GM19468 (cell line): ENCODE measurements at regions not wholly inside any gene's neighbourhood (a gene's known extent, or its start where the extent isn't known, plus 50 kb on each side); places are given as distances from the start of the nearest gene placed in this dataset.
"Not testable (repeated sequence)": the region's sequence is repeated elsewhere in the genome, so short reads cannot be mapped to it uniquely, and the experiment has no call there.

ENCODE experiments used
- ATAC-seq: cut with Tn5 transposase; IDR thresholded peaks from one replicate; pipeline ENCODE4 v1.9.1; 2021; ENCODE audit warnings: mild to moderate bottlenecking, moderate library complexity, moderate number of reproducible peaks; ENCODE audit not compliant: unreplicated experiment; ENCODE audit errors: extremely low read depth

- no peak for ATAC-seq
Observed at GRCh38 chr3:22439626-22440025, 688.6 kb upstream of the ZNF385D start.

GRCh38 chr3:22441711-22442110 lies 690.7 kb upstream of the ZNF385D start:
- no peak for ATAC-seq

GRCh38 chr3:22443571-22444233 lies 692.7 kb upstream of the ZNF385D start:
- no peak for ATAC-seq

GRCh38 chr3:22445336-22445735 lies 694.3 kb upstream of the ZNF385D start:
- not testable (repeated sequence) for ATAC-seq

GRCh38 chr3:22450786-22451400 lies 699.9 kb upstream of the ZNF385D start:
- ATAC-seq = no peak

GRCh38 chr3:22451501-22451900 lies 700.5 kb upstream of the ZNF385D start:
- ATAC-seq = no peak

GRCh38 chr3:22453906-22454535 lies 703.0 kb upstream of the ZNF385D start:
- ATAC-seq = no peak

GRCh38 chr3:22469995-22470394 lies 719.0 kb upstream of the ZNF385D start:
- ATAC-seq = no peak

- no peak for ATAC-seq
Observed at GRCh38 chr3:22471557-22471956, 720.5 kb upstream of the ZNF385D start.

- ATAC-seq = no peak
Observed at GRCh38 chr3:22474706-22475445, 723.9 kb upstream of the ZNF385D start.

- no peak for ATAC-seq
Observed at GRCh38 chr3:22475665-22476240, 724.7 kb upstream of the ZNF385D start.

- ATAC-seq = no peak
Observed at GRCh38 chr3:22476976-22477375, 726.0 kb upstream of the ZNF385D start.

- ATAC-seq = no peak
Observed at GRCh38 chr3:22485954-22486353, 717.2 kb upstream of the UBE2E2 start.

GRCh38 chr3:22490747-22491146 lies 712.4 kb upstream of the UBE2E2 start:
- ATAC-seq = no peak

GRCh38 chr3:22491344-22491743 lies 711.8 kb upstream of the UBE2E2 start:
- ATAC-seq = no peak

- ATAC-seq = no peak
Observed at GRCh38 chr3:22492342-22492741, 710.8 kb upstream of the UBE2E2 start.

GRCh38 chr3:22495241-22495640 lies 707.9 kb upstream of the UBE2E2 start:
- no peak for ATAC-seq

- no peak for ATAC-seq
Observed at GRCh38 chr3:22495791-22496190, 707.3 kb upstream of the UBE2E2 start.

GRCh38 chr3:22496641-22497040 lies 706.5 kb upstream of the UBE2E2 start:
- ATAC-seq = no peak

- ATAC-seq = no peak
Observed at GRCh38 chr3:22506871-22507270, 696.3 kb upstream of the UBE2E2 start.

- ATAC-seq = no peak
Observed at GRCh38 chr3:22507709-22508108, 695.4 kb upstream of the UBE2E2 start.
